ENCODE measurements at regions not wholly inside any gene's neighbourhood (a gene's known extent, or its start where the extent isn't known, plus 50 kb on each side); places are given as distances from the start of the nearest gene placed in this dataset.

DNA sequence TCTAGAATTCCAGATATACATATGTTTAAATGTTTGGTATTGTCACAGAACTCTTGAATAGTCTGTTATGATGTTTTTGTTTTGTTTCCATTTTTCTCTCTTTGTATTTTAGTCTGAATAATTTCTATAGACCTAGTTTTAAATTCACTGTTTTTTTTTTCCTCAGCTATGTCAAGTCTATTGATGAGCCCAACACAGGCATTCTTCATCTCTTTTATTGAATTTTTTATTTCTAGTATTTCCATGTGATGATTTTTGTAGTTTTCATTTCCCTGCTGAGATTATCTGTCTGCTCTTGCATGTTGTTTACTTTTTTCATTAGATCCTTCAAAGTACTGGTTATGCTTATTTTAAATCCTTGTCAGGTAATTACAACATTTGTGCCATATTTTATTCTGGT is 254.7 kb downstream of the C1D start (continued):
- TF ChIP-seq JUND (IDR thresholded peaks at IDR 0.05) = no peak

GRCh38 chr2:67812682-67813081 is 250.1 kb downstream of the C1D start:
- Histone ChIP-seq H3K4me1 (ENCODE audit: control insufficient read depth in 4 of 4, insufficient read depth in 4 of 4, low read length in 3 of 4) (no peaks in the 10 kb centered on the region), H3K27ac (ENCODE audit: low read depth in 1 of 2, low read length in 2 of 2) (no peak overlapping the region), H3K4me3 (ENCODE audit: low read depth in 1 of 3, low read length in 3 of 3) (no peak overlapping the region), H3K27me3 (ENCODE audit: control insufficient read depth in 4 of 4, insufficient read depth in 4 of 4, low read length in 3 of 4) (no peaks in the 10 kb centered on the region), H3K9me3 (ENCODE audit: control insufficient read depth in 4 of 4, low read length in 3 of 4) (peaks cover 0 to 2% (median 0%) of the 10 kb centered on the region in 4 donors), H3K36me3 (ENCODE audit: control insufficient read depth in 4 of 4, insufficient read depth in 3 of 4, low read depth in 1 of 4, low read length in 3 of 4) (no peaks in the 10 kb centered on the region), H3K9ac (ENCODE audit: low read depth in 1 of 2, low read length in 2 of 2) (no peak overlapping the region)
- no peak for DNase-seq (ENCODE audit: low spot score)
- TF ChIP-seq FOXA1 (IDR thresholded peaks at IDR 0.05) (no peak), HNF4G (IDR thresholded peaks at IDR 0.05) (no peak)
- TF ChIP-seq, protein P1, sequence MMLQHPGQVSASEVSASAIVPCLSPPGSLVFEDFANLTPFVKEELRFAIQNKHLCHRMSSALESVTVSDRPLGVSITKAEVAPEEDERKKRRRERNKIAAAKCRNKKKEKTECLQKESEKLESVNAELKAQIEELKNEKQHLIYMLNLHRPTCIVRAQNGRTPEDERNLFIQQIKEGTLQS (IDR thresholded peaks at IDR 0.05) = no peak
- WGBS = 97% methylated on average over 1 of the region's 1 CpG

- no peak for DNase-seq (ENCODE audit: low spot score)
- Histone ChIP-seq H3K4me3 (ENCODE audit: low read depth in 1 of 3, low read length in 3 of 3) (no peak overlapping the region), H3K4me1 (ENCODE audit: control insufficient read depth in 4 of 4, insufficient read depth in 4 of 4, low read length in 3 of 4) (no peaks in the 10 kb centered on the region), H3K27me3 (ENCODE audit: control insufficient read depth in 4 of 4, insufficient read depth in 4 of 4, low read length in 3 of 4) (no peaks in the 10 kb centered on the region), H3K9me3 (ENCODE audit: control insufficient read depth in 4 of 4, low read length in 3 of 4) (no peaks in the 10 kb centered on the region), H3K27ac (ENCODE audit: low read depth in 1 of 2, low read length in 2 of 2) (no peak overlapping the region), H3K9ac (ENCODE audit: low read depth in 1 of 2, low read length in 2 of 2) (no peak overlapping the region), H3K36me3 (ENCODE audit: control insufficient read depth in 4 of 4, insufficient read depth in 3 of 4, low read depth in 1 of 4, low read length in 3 of 4) (no peaks in the 10 kb centered on the region)
- 93% methylated on average over 8 of the region's 8 CpGs for WGBS
- TF ChIP-seq HNF4A (conservative IDR thresholded peaks at IDR 0.05) (no peak), RAD21 (IDR thresholded peaks at IDR 0.05) (no peak), RXRA (IDR thresholded peaks at IDR 0.05) (no peak), FOXA1 (IDR thresholded peaks at IDR 0.05) (no peak), SP1 (IDR thresholded peaks at IDR 0.05) (no peak), GABPA (IDR thresholded peaks at IDR 0.05 in 1 of 2, conservative IDR thresholded peaks at IDR 0.05 in 1 of 2) (no peak), YY1 (IDR thresholded peaks at IDR 0.05) (no peak), REST (IDR thresholded peaks at IDR 0.05) (no peak)
- TF ChIP-seq, protein P1 (IDR thresholded peaks at IDR 0.05) = no peak
- TF ChIP-seq, protein P2, sequence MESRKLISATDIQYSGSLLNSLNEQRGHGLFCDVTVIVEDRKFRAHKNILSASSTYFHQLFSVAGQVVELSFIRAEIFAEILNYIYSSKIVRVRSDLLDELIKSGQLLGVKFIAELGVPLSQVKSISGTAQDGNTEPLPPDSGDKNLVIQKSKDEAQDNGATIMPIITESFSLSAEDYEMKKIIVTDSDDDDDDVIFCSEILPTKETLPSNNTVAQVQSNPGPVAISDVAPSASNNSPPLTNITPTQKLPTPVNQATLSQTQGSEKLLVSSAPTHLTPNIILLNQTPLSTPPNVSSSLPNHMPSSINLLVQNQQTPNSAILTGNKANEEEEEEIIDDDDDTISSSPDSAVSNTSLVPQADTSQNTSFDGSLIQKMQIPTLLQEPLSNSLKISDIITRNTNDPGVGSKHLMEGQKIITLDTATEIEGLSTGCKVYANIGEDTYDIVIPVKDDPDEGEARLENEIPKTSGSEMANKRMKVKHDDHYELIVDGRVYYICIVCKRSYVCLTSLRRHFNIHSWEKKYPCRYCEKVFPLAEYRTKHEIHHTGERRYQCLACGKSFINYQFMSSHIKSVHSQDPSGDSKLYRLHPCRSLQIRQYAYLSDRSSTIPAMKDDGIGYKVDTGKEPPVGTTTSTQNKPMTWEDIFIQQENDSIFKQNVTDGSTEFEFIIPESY (IDR thresholded peaks at IDR 0.05) = no peak
Observed at GRCh38 chr2:67823726-67824125, 239.1 kb downstream of the C1D start.
